MM.1S (cell line): ENCODE measurements at regions not wholly inside any gene's neighbourhood (a gene's known extent, or its start where the extent isn't known, plus 50 kb on each side); places are given as distances from the start of the nearest gene placed in this dataset.

Experiments
- DNase-seq: peaks from one replicate; pipeline ENCODE4 v3.0.0-alpha.2; 2015
- H2AFZ ChIP-seq: fragments of 300-600 bp; sonication (generic); 2 replicates; pipeline ENCODE4 v1.6.0; 2016; ENCODE audit warnings: antibody characterized with exemption, low read length
- H3F3A ChIP-seq: fragments of 300-600 bp; sonication (generic); 2 replicates; pipeline ENCODE4 v1.6.1; 2016; ENCODE audit warnings: mild to moderate bottlenecking, antibody characterized with exemption, low read length, moderate library complexity, mixed read lengths; ENCODE audit not compliant: insufficient read depth
- H3K27ac ChIP-seq: fragments of 300-600 bp; sonication (generic); 2 replicates; pipeline ENCODE4 v1.5.1; 2016; ENCODE audit warnings: mild to moderate bottlenecking, low read length
- H3K27me3 ChIP-seq: fragments of 300-600 bp; sonication (generic); replicated peaks from 2 replicates; pipeline ENCODE4 v1.6.0; 2016; ENCODE audit warnings: low read length; ENCODE audit not compliant: insufficient read depth
- H3K36me3 ChIP-seq: fragments of 300-600 bp; sonication (generic); replicated peaks from 2 replicates; pipeline ENCODE4 v1.6.1; 2016; ENCODE audit warnings: mild to moderate bottlenecking, low read length, mixed read lengths; ENCODE audit not compliant: insufficient read depth
- H3K4me1 ChIP-seq: fragments of 300-600 bp; sonication (generic); 2 replicates; pipeline ENCODE4 v1.6.1; 2016; ENCODE audit warnings: low read length, mixed read lengths
- H3K4me2 ChIP-seq: fragments of 300-600 bp; sonication (generic); 2 replicates; pipeline ENCODE4 v1.6.0; 2016; ENCODE audit warnings: low read depth, low read length
- H3K4me3 ChIP-seq: fragments of 300-600 bp; sonication (generic); 2 replicates; pipeline ENCODE4 v1.5.1; 2016; ENCODE audit warnings: low read length, mixed read lengths
- H3K79me2 ChIP-seq: fragments of 300-600 bp; sonication (generic); 2 replicates; pipeline ENCODE4 v1.6.1; 2016; ENCODE audit warnings: mixed run types, low read length, mixed read lengths
- H3K9ac ChIP-seq: fragments of 300-600 bp; sonication (generic); 2 replicates; pipeline ENCODE4 v1.6.1; 2016; ENCODE audit warnings: low read length, mixed read lengths
- H3K9me2 ChIP-seq: fragments of 300-600 bp; sonication (generic); replicated peaks from 2 replicates; pipeline ENCODE4 v1.6.1; 2016; ENCODE audit warnings: mild to moderate bottlenecking, low read length, mixed read lengths; ENCODE audit not compliant: insufficient read depth
- H3K9me3 ChIP-seq: fragments of 300-600 bp; sonication (generic); replicated peaks from 2 replicates; pipeline ENCODE4 v1.6.1; 2016; ENCODE audit warnings: mild to moderate bottlenecking, low read length, mixed read lengths; ENCODE audit not compliant: insufficient read depth
- H4K20me1 ChIP-seq: fragments of 300-600 bp; sonication (generic); 2 replicates; pipeline ENCODE4 v1.6.1; 2016; ENCODE audit warnings: mild to moderate bottlenecking, low read length, moderate library complexity, mixed read lengths; ENCODE audit not compliant: insufficient read depth
- EZH2 ChIP-seq: fragments of 300-600 bp; sonication (generic); optimal IDR thresholded peaks from 2 replicates; pipeline ENCODE3; 2017; ENCODE audit warnings: low read depth, mild to moderate bottlenecking, antibody characterized with exemption, low read length, mixed read lengths
- EZH2phosphoT487 ChIP-seq: fragments of 300-600 bp; sonication (generic); IDR thresholded peaks from 2 replicates; pipeline ENCODE4 v1.6.1; 2018; ENCODE audit warnings: antibody characterized with exemption, low read length
- TF ChIP-seq, protein P1 (sequence below): fragments of 300-600 bp; sonication (generic); IDR thresholded peaks from 2 replicates; pipeline ENCODE4 v1.5.1; 2016; ENCODE audit warnings: antibody characterized with exemption, low read length, mixed read lengths

- no peak for DNase-seq
- H3K9ac ChIP-seq = no peak overlapping the region
Measured at GRCh38 chr21:17185674-17186073, 327.2 kb upstream of the CXADR start.

DNA sequence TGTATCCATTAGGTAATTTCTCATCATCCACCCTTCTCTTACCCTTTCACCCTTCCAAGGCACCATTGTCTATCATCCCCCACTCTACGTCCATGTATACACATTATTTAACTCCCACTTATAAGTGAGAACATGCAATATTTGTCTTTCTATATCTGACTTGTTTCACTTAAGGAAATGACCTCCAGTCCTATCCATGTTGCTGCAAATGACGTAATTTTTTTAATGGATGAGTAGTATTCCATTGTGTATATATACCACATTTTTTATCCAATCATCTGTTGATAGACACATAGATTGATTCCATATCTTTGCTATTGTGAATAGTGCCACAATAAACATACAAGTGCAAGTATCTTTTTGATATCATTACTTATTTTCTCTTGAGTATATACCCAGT is 322.9 kb upstream of the CXADR start:
- H3K9me2 ChIP-seq = no peaks in the 10 kb centered on the region
- H3K9ac ChIP-seq = no peak overlapping the region
- H3F3A ChIP-seq = no peaks in the 10 kb centered on the region
- no peak overlapping the region for H3K27ac ChIP-seq
- H3K4me1 ChIP-seq = no peaks in the 10 kb centered on the region
- DNase-seq = no peak
- no peaks in the 10 kb centered on the region for H3K9me3 ChIP-seq
- H3K4me2 ChIP-seq = no peak overlapping the region
- no peak for TF ChIP-seq EZH2
- TF ChIP-seq, protein P1, sequence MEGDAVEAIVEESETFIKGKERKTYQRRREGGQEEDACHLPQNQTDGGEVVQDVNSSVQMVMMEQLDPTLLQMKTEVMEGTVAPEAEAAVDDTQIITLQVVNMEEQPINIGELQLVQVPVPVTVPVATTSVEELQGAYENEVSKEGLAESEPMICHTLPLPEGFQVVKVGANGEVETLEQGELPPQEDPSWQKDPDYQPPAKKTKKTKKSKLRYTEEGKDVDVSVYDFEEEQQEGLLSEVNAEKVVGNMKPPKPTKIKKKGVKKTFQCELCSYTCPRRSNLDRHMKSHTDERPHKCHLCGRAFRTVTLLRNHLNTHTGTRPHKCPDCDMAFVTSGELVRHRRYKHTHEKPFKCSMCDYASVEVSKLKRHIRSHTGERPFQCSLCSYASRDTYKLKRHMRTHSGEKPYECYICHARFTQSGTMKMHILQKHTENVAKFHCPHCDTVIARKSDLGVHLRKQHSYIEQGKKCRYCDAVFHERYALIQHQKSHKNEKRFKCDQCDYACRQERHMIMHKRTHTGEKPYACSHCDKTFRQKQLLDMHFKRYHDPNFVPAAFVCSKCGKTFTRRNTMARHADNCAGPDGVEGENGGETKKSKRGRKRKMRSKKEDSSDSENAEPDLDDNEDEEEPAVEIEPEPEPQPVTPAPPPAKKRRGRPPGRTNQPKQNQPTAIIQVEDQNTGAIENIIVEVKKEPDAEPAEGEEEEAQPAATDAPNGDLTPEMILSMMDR = no peak
- TF ChIP-seq EZH2phosphoT487 = no peak
- no peak overlapping the region for H3K4me3 ChIP-seq
- no peaks in the 10 kb centered on the region for H3K79me2 ChIP-seq
- no peaks in the 10 kb centered on the region for H4K20me1 ChIP-seq
- no peaks in the 10 kb centered on the region for H3K36me3 ChIP-seq
- H2AFZ ChIP-seq = no peak overlapping the region
- H3K27me3 ChIP-seq = no peaks in the 10 kb centered on the region

More at GRCh38 chr21:17185674-17186073, 327.2 kb upstream of the CXADR start:
- Histone ChIP-seq H3K4me1 (no peaks in the 10 kb centered on the region), H3K4me3 (no peak overlapping the region), H3K36me3 (no peaks in the 10 kb centered on the region), H3K27ac (no peak overlapping the region), H3K27me3 (no peaks in the 10 kb centered on the region), H2AFZ (no peak overlapping the region), H4K20me1 (no peaks in the 10 kb centered on the region), H3F3A (no peaks in the 10 kb centered on the region), H3K79me2 (no peaks in the 10 kb centered on the region), H3K4me2 (no peak overlapping the region), H3K9me3 (no peaks in the 10 kb centered on the region), H3K9me2 (no peaks in the 10 kb centered on the region)
- TF ChIP-seq, protein P1 = no peak
- TF ChIP-seq EZH2phosphoT487 (no peak), EZH2 (no peak)

DNA sequence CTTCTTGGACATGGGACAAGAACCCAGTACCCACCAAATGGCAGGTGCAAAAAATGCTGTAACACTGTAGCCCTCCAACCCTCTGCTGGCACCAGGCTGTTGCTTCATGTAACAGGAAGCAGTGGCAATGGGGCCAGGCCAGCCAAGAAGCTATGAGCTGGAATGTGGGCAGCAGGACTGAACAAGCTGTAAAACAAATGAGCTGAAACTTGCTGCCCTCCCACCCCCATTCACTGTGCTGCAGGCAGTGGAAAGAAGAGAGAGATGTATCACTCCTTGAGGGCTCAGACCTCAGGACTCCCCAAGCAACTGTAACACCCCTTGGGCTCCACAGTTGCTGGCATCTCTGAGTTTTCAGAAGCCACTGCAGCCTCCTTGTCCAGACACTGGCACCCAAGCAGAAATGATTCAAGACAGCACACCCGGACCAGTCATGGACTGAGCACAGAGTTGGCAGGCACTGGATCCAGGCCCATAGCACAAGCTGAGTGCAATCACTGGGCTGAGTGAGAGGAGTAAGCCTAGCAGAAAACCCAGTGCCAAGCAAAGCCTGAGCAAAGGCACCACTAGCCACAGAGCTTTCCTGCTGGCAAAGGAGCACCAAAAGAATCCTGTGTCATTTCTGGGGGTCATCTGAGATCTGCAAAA is 321.4 kb upstream of the CXADR start:
- Histone ChIP-seq H3K9me2 (no peaks in the 10 kb centered on the region), H3F3A (no peaks in the 10 kb centered on the region), H3K27me3 (no peaks in the 10 kb centered on the region), H3K79me2 (no peaks in the 10 kb centered on the region), H4K20me1 (no peaks in the 10 kb centered on the region), H3K9me3 (no peaks in the 10 kb centered on the region), H3K4me1 (no peaks in the 10 kb centered on the region), H3K27ac (no peak overlapping the region), H3K36me3 (no peaks in the 10 kb centered on the region), H3K4me2 (peak overlapping the region; percentile 43; the same call in 1 of the 2 replicates), H3K4me3 (0 out of 2 replicates have a peak overlapping the region, but pooled peaks have one; percentile 16), H2AFZ (0 out of 2 replicates have a peak overlapping the region, but pooled peaks have one; percentile 15), H3K9ac (no peak overlapping the region)
- DNase-seq = no peak
- TF ChIP-seq, protein P1 = no peak
- TF ChIP-seq EZH2 (no peak), EZH2phosphoT487 (no peak)
